AG08395 (cell line): ENCODE measurements at regions not wholly inside any gene's neighbourhood (a gene's known extent, or its start where the extent isn't known, plus 50 kb on each side); places are given as distances from the start of the nearest gene placed in this dataset.
"Not testable (repeated sequence)": the region's sequence is repeated elsewhere in the genome, so short reads cannot be mapped to it uniquely, and the experiment has no call there.

Experiments used
- DNase-seq: peaks from one replicate; pipeline ENCODE4 v3.0.0; 2012; ENCODE audit warnings: mixed read lengths, low spot score

DNA sequence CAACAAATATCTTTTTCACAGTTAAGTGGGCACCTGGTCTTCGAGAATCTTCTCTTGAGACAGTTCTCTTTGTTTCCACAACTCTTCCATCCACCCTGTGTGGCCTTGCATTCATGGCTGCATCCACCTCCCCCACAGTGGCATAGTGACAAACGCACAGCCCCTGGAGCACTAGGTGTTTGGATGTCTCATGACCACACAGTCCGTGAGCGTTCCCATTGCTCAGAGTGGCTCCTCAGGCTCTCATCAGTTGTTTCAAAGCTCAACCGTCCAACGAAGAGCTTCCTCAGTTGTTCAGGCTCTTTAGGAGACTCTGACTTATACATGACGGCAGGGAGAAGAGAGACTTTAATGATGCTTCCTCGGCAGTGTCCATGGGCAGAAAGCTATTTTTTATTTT, 191.6 kb downstream of the CDRT15L2 start:
- DNase-seq = no peak

- no peak for DNase-seq
Observed at GRCh38 chr17:20774472-20775135, 195.1 kb downstream of the CDRT15L2 start.

- no peak for DNase-seq
Observed at GRCh38 chr17:20775331-20775730, 195.8 kb downstream of the CDRT15L2 start.

GRCh38 chr17:20779521-20779920, 200.0 kb downstream of the CDRT15L2 start:
- no peak for DNase-seq

GRCh38 chr17:20781260-20781659, 201.7 kb downstream of the CDRT15L2 start:
- DNase-seq = no peak

- not testable (repeated sequence) for DNase-seq
Observed at GRCh38 chr17:20781869-20782268, 202.3 kb downstream of the CDRT15L2 start.

DNA sequence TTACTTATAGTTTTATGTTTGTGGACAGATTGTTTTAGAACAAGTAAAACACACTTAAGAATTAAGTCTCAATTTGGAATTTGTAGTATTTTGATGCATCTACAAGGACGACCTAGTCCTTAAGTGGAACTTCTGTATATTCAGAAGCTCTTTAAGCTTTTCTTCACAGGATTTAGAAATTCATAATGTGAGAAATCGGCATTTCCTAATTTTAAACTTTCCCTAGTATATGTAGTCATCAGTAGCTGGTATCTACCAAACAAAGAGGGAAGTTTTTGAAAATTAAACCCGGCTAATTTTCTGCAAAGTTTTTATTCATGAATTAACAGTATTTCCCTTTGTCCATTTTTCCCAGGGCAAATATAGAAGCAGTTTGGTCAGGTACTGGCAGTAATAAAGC, 203.6 kb downstream of the CDRT15L2 start:
- DNase-seq = no peak

- DNase-seq = no peak
Observed at GRCh38 chr17:20784100-20784665, 204.7 kb downstream of the CDRT15L2 start.

GRCh38 chr17:20787281-20787680, 207.8 kb downstream of the CDRT15L2 start:
- DNase-seq = no peak

GRCh38 chr17:20791626-20792025, 212.1 kb downstream of the CDRT15L2 start:
- DNase-seq = no peak

GRCh38 chr17:20794532-20794931, 215.0 kb downstream of the CDRT15L2 start:
- not testable (repeated sequence) for DNase-seq

- DNase-seq = no peak
Observed at GRCh38 chr17:20797292-20797691, 217.8 kb downstream of the CDRT15L2 start.

DNA sequence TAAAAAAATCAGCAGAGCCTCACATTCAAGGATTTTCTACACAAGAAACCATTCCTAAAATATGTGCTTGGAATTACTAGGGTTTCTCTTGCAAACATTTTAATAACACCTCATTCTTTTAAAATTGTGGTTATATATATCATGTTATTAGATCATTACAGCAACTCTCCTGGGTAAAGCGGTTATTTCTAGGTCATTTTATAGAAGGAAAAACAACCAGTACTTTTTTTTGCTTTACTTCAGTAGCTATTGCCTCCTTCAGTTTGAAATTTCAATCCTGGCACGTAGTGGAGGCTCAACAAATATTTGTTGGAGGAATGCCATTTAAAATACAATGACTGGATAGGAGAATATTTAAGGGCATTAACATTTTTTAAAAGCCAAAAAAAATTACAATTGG, 220.6 kb downstream of the CDRT15L2 start:
- no peak for DNase-seq

GRCh38 chr17:20805751-20806150, 226.2 kb downstream of the CDRT15L2 start:
- no peak for DNase-seq

GRCh38 chr17:20807566-20807965, 228.0 kb downstream of the CDRT15L2 start:
- DNase-seq = not testable (repeated sequence)

- not testable (repeated sequence) for DNase-seq
Observed at GRCh38 chr17:20815410-20815809, 227.4 kb downstream of the USP22 start.

- no peak for DNase-seq
Observed at GRCh38 chr17:20823905-20824304, 218.9 kb downstream of the USP22 start.

DNA sequence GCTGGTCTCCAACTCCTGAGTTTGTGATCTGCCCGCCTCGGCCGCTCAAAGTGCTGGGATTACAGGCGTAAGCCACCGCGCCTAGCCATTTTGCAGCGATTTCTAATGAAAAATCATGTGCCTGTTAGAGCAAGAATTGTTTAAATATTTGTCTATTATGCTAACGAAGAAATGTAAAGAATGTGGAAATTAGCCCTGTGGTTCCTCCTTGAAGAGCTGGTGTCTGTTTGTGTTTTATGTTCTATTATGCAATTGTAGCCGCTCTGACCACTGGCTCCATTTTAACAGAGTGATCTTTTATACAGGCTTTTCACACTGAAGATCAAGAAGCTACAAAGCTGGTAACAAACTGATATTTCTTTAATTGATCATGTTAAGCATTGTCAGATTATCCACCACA, 217.3 kb downstream of the USP22 start:
- DNase-seq = no peak

- not testable (repeated sequence) for DNase-seq
Observed at GRCh38 chr17:20840453-20840852, 202.4 kb downstream of the USP22 start.

GRCh38 chr17:20840987-20841865, 201.6 kb downstream of the USP22 start:
- not testable (repeated sequence) for DNase-seq

DNA sequence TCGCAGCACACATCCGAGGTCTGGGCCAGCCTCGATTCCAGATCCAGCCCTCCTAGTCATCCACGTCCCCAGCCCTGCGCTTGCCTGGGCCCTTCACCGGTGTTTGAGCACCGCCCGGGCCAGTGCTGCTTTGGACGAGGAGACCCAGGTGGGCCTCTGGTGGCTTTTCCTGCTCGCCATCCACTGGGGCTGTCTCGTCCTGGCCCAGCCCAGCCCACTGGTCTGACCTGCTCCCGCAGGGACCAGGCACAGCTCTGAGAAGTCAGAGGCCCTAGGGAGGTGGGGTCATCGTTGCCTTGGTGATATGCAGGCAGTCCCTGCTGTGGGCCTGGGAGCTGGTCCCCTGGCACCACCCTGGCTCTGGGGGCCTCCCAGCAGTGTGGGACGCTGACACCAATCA, 200.8 kb downstream of the USP22 start:
- not testable (repeated sequence) for DNase-seq

- DNase-seq = not testable (repeated sequence)
Observed at GRCh38 chr17:20843261-20843660, 199.6 kb downstream of the USP22 start.
